Chondrocyte (in vitro differentiated cells): ENCODE measurements at regions not wholly inside any gene's neighbourhood (a gene's known extent, or its start where the extent isn't known, plus 50 kb on each side); places are given as distances from the start of the nearest gene placed in this dataset.

Source experiments
- DNase-seq: peaks from one replicate; pipeline ENCODE4 v3.0.0; 2021; ENCODE audit warnings: mixed read lengths, low spot score
- H3K27ac Mint-ChIP-seq: one replicate; pipeline ENCODE4 v1.8.0; 2021; ENCODE audit warnings: mild to moderate bottlenecking, moderate library complexity, mixed read lengths; ENCODE audit not compliant: unreplicated experiment
- H3K27me3 Mint-ChIP-seq: 2 replicates; pipeline ENCODE4 v1.8.0; 2021; ENCODE audit warnings: low read depth, mixed read lengths
- H3K36me3 Mint-ChIP-seq: 2 replicates; pipeline ENCODE4 v1.8.0; 2021; ENCODE audit warnings: low read depth, mixed read lengths
- H3K4me1 Mint-ChIP-seq: 2 replicates; pipeline ENCODE4 v1.8.0; 2021; ENCODE audit warnings: low read depth, mild to moderate bottlenecking, mixed read lengths
- H3K4me3 Mint-ChIP-seq: one replicate; pipeline ENCODE4 v1.8.0; 2021; ENCODE audit warnings: mild to moderate bottlenecking, moderate library complexity, mixed read lengths; ENCODE audit not compliant: unreplicated experiment
- H3K9me3 Mint-ChIP-seq: 2 replicates; pipeline ENCODE4 v1.8.0; 2021; ENCODE audit warnings: low read depth, mixed read lengths
- TF ChIP-seq, protein P1 (sequence below): fragments of 200-600 bp; sonication (generic); IDR thresholded peaks from 2 replicates; pipeline ENCODE4 v1.5.0; 2021; ENCODE audit warnings: antibody characterized with exemption, mild to moderate bottlenecking, moderate library complexity

DNA sequence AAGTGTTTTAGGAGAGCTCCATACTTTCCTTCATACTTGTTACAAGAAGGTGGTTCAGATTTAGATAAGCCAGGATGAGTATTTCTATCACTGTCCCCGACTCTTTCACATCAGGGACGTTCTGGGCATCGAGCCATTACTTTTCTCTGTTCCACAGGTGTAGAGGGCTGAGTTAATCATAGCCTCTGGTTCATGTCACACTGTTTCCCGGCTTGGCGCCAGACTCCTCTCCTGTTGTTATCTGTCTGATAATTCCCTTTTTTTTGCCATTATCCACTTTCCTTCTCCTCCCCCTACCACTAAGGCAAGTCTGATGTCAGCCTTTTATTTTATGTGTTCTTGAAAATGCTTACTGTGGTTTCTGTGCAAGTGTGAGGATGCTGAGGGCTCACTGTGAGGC is 593.4 kb downstream of the UTRN start:
- H3K27me3 Mint-ChIP-seq: no peaks in the 10 kb centered on the region
- DNase-seq: no peak
- H3K4me1 Mint-ChIP-seq: peaks cover 6% of the 10 kb centered on the region
- H3K4me3 Mint-ChIP-seq: no peak overlapping the region
- no peak overlapping the region for H3K27ac Mint-ChIP-seq
- TF ChIP-seq, protein P1, sequence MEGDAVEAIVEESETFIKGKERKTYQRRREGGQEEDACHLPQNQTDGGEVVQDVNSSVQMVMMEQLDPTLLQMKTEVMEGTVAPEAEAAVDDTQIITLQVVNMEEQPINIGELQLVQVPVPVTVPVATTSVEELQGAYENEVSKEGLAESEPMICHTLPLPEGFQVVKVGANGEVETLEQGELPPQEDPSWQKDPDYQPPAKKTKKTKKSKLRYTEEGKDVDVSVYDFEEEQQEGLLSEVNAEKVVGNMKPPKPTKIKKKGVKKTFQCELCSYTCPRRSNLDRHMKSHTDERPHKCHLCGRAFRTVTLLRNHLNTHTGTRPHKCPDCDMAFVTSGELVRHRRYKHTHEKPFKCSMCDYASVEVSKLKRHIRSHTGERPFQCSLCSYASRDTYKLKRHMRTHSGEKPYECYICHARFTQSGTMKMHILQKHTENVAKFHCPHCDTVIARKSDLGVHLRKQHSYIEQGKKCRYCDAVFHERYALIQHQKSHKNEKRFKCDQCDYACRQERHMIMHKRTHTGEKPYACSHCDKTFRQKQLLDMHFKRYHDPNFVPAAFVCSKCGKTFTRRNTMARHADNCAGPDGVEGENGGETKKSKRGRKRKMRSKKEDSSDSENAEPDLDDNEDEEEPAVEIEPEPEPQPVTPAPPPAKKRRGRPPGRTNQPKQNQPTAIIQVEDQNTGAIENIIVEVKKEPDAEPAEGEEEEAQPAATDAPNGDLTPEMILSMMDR: no peak
- H3K36me3 Mint-ChIP-seq: no peaks in the 10 kb centered on the region
- H3K9me3 Mint-ChIP-seq: no peaks in the 10 kb centered on the region

DNA sequence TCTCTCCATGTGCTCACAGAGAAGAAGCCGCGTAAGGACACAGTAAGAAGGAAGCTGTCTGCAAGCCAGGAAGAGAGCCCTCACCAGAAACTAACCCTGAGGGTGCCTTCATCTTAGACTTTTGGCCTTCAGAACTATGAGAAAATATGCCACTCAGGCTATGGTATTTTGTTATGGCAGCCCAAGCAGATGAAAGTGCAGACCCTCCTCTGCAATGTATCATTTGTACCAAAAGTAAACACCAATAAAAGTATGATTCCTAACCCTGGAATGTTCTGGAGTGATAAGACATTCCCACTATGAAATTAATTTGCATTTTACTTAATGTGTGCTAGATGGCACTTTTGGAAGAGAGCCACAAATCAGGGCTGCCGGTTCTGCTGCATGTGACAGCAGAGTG is 594.3 kb downstream of the UTRN start:
- Mint-ChIP-seq H3K27me3 (no peaks in the 10 kb centered on the region), H3K36me3 (no peaks in the 10 kb centered on the region), H3K4me3 (no peak overlapping the region), H3K9me3 (no peaks in the 10 kb centered on the region), H3K27ac (no peak overlapping the region), H3K4me1 (peaks cover 6% of the 10 kb centered on the region)
- TF ChIP-seq, protein P1: no peak
- DNase-seq: no peak

GRCh38 chr6:144882425-144882824 is 597.3 kb downstream of the UTRN start:
- H3K36me3 Mint-ChIP-seq: no peaks in the 10 kb centered on the region
- no peak overlapping the region for H3K27ac Mint-ChIP-seq
- H3K4me3 Mint-ChIP-seq: no peak overlapping the region
- TF ChIP-seq, protein P1: no peak
- DNase-seq: no peak
- H3K9me3 Mint-ChIP-seq: no peaks in the 10 kb centered on the region
- H3K4me1 Mint-ChIP-seq: peaks cover 6% of the 10 kb centered on the region
- no peaks in the 10 kb centered on the region for H3K27me3 Mint-ChIP-seq

DNA sequence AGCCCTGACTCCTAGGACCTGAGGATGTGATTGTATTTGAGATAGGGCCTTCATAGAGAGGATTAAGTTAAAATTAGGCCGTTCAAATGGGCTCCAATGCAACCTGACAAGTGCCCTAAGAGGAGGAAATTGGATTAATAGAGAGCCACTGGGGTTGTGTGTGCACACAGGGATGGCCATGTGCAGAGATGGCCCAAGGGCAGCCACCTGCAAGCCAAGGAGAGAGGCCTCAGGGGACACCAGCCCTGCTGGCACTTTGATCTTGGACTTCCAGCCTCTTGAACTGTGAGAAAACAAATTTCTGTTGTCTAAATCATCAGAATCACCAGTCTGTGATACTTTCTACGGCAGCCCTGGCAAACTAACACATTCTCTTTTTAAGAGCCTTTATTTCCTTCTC is 598.8 kb downstream of the UTRN start:
- H3K4me1 Mint-ChIP-seq: peaks cover 6% of the 10 kb centered on the region
- no peak for DNase-seq
- TF ChIP-seq, protein P1: no peak
- no peaks in the 10 kb centered on the region for H3K36me3 Mint-ChIP-seq
- H3K27ac Mint-ChIP-seq: no peak overlapping the region
- H3K27me3 Mint-ChIP-seq: no peaks in the 10 kb centered on the region
- no peaks in the 10 kb centered on the region for H3K9me3 Mint-ChIP-seq
- no peak overlapping the region for H3K4me3 Mint-ChIP-seq

- H3K27me3 Mint-ChIP-seq: no peaks in the 10 kb centered on the region
- no peaks in the 10 kb centered on the region for H3K9me3 Mint-ChIP-seq
- H3K4me1 Mint-ChIP-seq: no peaks in the 10 kb centered on the region
- no peaks in the 10 kb centered on the region for H3K36me3 Mint-ChIP-seq
- no peak for DNase-seq
- TF ChIP-seq, protein P1: no peak
- H3K4me3 Mint-ChIP-seq: no peak overlapping the region
- H3K27ac Mint-ChIP-seq: no peak overlapping the region
These were observed 600.7 kb downstream of the UTRN start for GRCh38 chr6:144885817-144886216.
